AG10803 (cell line): ENCODE measurements at regions not wholly inside any gene's neighbourhood (a gene's known extent, or its start where the extent isn't known, plus 50 kb on each side); places are given as distances from the start of the nearest gene placed in this dataset.

Source experiments
- DNase-seq: peaks from one replicate; pipeline ENCODE4 v3.0.0; 2010; ENCODE audit warnings: low read depth
- H3K4me3 ChIP-seq: 2 replicates; pipeline ENCODE4 v1.5.1; 2011; ENCODE audit warnings: mild to moderate bottlenecking, low read length, control low read depth
- CTCF ChIP-seq: conservative IDR thresholded peaks from 2 replicates; pipeline ENCODE4 v1.5.1; 2011; ENCODE audit warnings: mild to moderate bottlenecking, low read length, control low read depth, inconsistent platforms

GRCh38 chr13:107141767-107142166, 573.8 kb upstream of the ARGLU1 start:
- H3K4me3 ChIP-seq, result no peak overlapping the region
- TF ChIP-seq CTCF, result no peak
- no peak for DNase-seq

- no peak overlapping the region for H3K4me3 ChIP-seq
- no peak for DNase-seq
- no peak for TF ChIP-seq CTCF
Measured at GRCh38 chr13:107139006-107139405, 571.1 kb upstream of the ARGLU1 start.

GRCh38 chr13:107138486-107138885, 570.5 kb upstream of the ARGLU1 start:
- peak; percentile 5; the same call in 1 of the 2 replicates for TF ChIP-seq CTCF

GRCh38 chr13:107133950-107134349, 566.0 kb upstream of the ARGLU1 start:
- no peak overlapping the region for H3K4me3 ChIP-seq
- no peak for DNase-seq
- no peak for TF ChIP-seq CTCF

More at GRCh38 chr13:107138486-107138885, 570.5 kb upstream of the ARGLU1 start:
- H3K4me3 ChIP-seq, result no peak overlapping the region
- DNase-seq, result no peak

- no peak overlapping the region for H3K4me3 ChIP-seq
- DNase-seq, result no peak
- no peak for TF ChIP-seq CTCF
Measured at GRCh38 chr13:107130566-107130965, 562.6 kb upstream of the ARGLU1 start.

GRCh38 chr13:107124730-107125129, 556.8 kb upstream of the ARGLU1 start:
- no peak overlapping the region for H3K4me3 ChIP-seq
- DNase-seq, result no peak
- TF ChIP-seq CTCF, result no peak

- peak; percentile 64 for TF ChIP-seq CTCF
- DNase-seq, result peak; percentile 17
- no peak overlapping the region for H3K4me3 ChIP-seq
Measured at GRCh38 chr13:107124129-107124718, 556.3 kb upstream of the ARGLU1 start.
